HG03432 (cell line): ENCODE measurements at regions not wholly inside any gene's neighbourhood (a gene's known extent, or its start where the extent isn't known, plus 50 kb on each side); places are given as distances from the start of the nearest gene placed in this dataset.

Experiments
- ATAC-seq: cut with Tn5 transposase; IDR thresholded peaks from one replicate; pipeline ENCODE4 v1.9.1; 2021; ENCODE audit warnings: mild to moderate bottlenecking, moderate library complexity; ENCODE audit not compliant: unreplicated experiment

- no peak for ATAC-seq
Observed at GRCh38 chr7:25762511-25763462, 389.2 kb upstream of the NFE2L3 start.

- ATAC-seq, result no peak
Observed at GRCh38 chr7:25763463-25763860, 388.5 kb upstream of the NFE2L3 start.

GRCh38 chr7:25765110-25765655 lies 386.8 kb upstream of the NFE2L3 start:
- no peak for ATAC-seq

- no peak for ATAC-seq
Observed at GRCh38 chr7:25770235-25770634, 381.8 kb upstream of the NFE2L3 start.

- ATAC-seq, result no peak
Observed at GRCh38 chr7:25770670-25771069, 381.3 kb upstream of the NFE2L3 start.

GRCh38 chr7:25771491-25771890 lies 380.5 kb upstream of the NFE2L3 start:
- ATAC-seq, result no peak

- no peak for ATAC-seq
Observed at GRCh38 chr7:25772802-25773201, 379.2 kb upstream of the NFE2L3 start.

- no peak for ATAC-seq
Observed at GRCh38 chr7:25774675-25775074, 377.3 kb upstream of the NFE2L3 start.

- ATAC-seq, result no peak
Observed at GRCh38 chr7:25775570-25775969, 376.4 kb upstream of the NFE2L3 start.

- no peak for ATAC-seq
Observed at GRCh38 chr7:25775999-25776743, 375.8 kb upstream of the NFE2L3 start.

GRCh38 chr7:25776744-25777123 lies 375.3 kb upstream of the NFE2L3 start:
- ATAC-seq, result no peak

GRCh38 chr7:25777969-25778708 lies 373.9 kb upstream of the NFE2L3 start:
- no peak for ATAC-seq

- ATAC-seq, result no peak
Observed at GRCh38 chr7:25779002-25779546, 372.9 kb upstream of the NFE2L3 start.

GRCh38 chr7:25780904-25781303 lies 371.1 kb upstream of the NFE2L3 start:
- no peak for ATAC-seq

- no peak for ATAC-seq
Observed at GRCh38 chr7:25781704-25782103, 370.3 kb upstream of the NFE2L3 start.

- no peak for ATAC-seq
Observed at GRCh38 chr7:25786936-25787335, 365.1 kb upstream of the NFE2L3 start.

- no peak for ATAC-seq
Observed at GRCh38 chr7:25787336-25787735, 364.7 kb upstream of the NFE2L3 start.

- no peak for ATAC-seq
Observed at GRCh38 chr7:25788371-25788770, 363.6 kb upstream of the NFE2L3 start.

- no peak for ATAC-seq
Observed at GRCh38 chr7:25788961-25789620, 362.9 kb upstream of the NFE2L3 start.
